ENCODE measurements at regions not wholly inside any gene's neighbourhood (a gene's known extent, or its start where the extent isn't known, plus 50 kb on each side); places are given as distances from the start of the nearest gene placed in this dataset.

GRCh38 chr4:13986548-13986947, 359.0 kb upstream of the BOD1L1 start:
- Histone ChIP-seq H3K27ac (ENCODE audit: low read depth in 1 of 2, low read length in 2 of 2) (no peak overlapping the region), H3K9ac (ENCODE audit: low read depth in 1 of 2, low read length in 2 of 2) (no peak overlapping the region), H3K9me3 (ENCODE audit: control insufficient read depth in 4 of 4, low read length in 3 of 4) (no peaks in the 10 kb centered on the region), H3K27me3 (ENCODE audit: control insufficient read depth in 4 of 4, insufficient read depth in 4 of 4, low read length in 3 of 4) (no peaks in the 10 kb centered on the region), H3K4me1 (ENCODE audit: control insufficient read depth in 4 of 4, insufficient read depth in 4 of 4, low read length in 3 of 4) (peaks cover 0 to 26% (median 13%) of the 10 kb centered on the region in 4 donors), H3K36me3 (ENCODE audit: control insufficient read depth in 4 of 4, insufficient read depth in 3 of 4, low read depth in 1 of 4, low read length in 3 of 4) (no peaks in the 10 kb centered on the region), H3K4me3 (ENCODE audit: low read depth in 1 of 3, low read length in 3 of 3) (no peak overlapping the region)
- 86% methylated on average over 4 of the region's 4 CpGs for WGBS
- no peak for DNase-seq (ENCODE audit: low spot score)
- TF ChIP-seq RXRA (IDR thresholded peaks at IDR 0.05): no peak
- TF ChIP-seq REST (IDR thresholded peaks at IDR 0.05): no peak
- no peak for TF ChIP-seq EGR1 (IDR thresholded peaks at IDR 0.05; ENCODE audit: low read depth in 2 of 2)
- TF ChIP-seq ATF3 (IDR thresholded peaks at IDR 0.05): no peak
- no peak for TF ChIP-seq GABPA (IDR thresholded peaks at IDR 0.05 in 1 of 2, conservative IDR thresholded peaks at IDR 0.05 in 1 of 2)
- no peak for TF ChIP-seq HNF4A (conservative IDR thresholded peaks at IDR 0.05)
- TF ChIP-seq YY1 (IDR thresholded peaks at IDR 0.05): no peak
- TF ChIP-seq NR2F2 (IDR thresholded peaks at IDR 0.05): no peak
- no peak for TF ChIP-seq HNF4G (IDR thresholded peaks at IDR 0.05)
- no peak for TF ChIP-seq FOXA1 (IDR thresholded peaks at IDR 0.05)
- TF ChIP-seq CTCF (IDR thresholded peaks at IDR 0.05; ENCODE audit: low read depth, low read length, missing input control): no peak
- TF ChIP-seq JUND (IDR thresholded peaks at IDR 0.05): no peak
- no peak for TF ChIP-seq FOXA2 (IDR thresholded peaks at IDR 0.05)
- no peak for TF ChIP-seq SP1 (IDR thresholded peaks at IDR 0.05)
- no peak for TF ChIP-seq MAX (IDR thresholded peaks at IDR 0.05)
- no peak for TF ChIP-seq TAF1 (conservative IDR thresholded peaks at IDR 0.05)
- no peak for TF ChIP-seq RAD21 (IDR thresholded peaks at IDR 0.05)
- TF ChIP-seq ZBTB33 (IDR thresholded peaks at IDR 0.05): no peak

Data from liver (tissue), 8 donors.